ENCODE measurements at regions not wholly inside any gene's neighbourhood (a gene's known extent, or its start where the extent isn't known, plus 50 kb on each side); places are given as distances from the start of the nearest gene placed in this dataset.
"Not testable (repeated sequence)": the region's sequence is repeated elsewhere in the genome, so short reads cannot be mapped to it uniquely, and the experiment has no call there.

GRCh38 chr12:46650688-46651087, 175.1 kb downstream of the SLC38A4 start:
- DNase-seq (no peak), ATAC-seq (no peak)
- intact Hi-C loops (cut with DNase I, micrococcal nuclease): no loop called here

GRCh38 chr12:46649433-46649832, 176.4 kb downstream of the SLC38A4 start:
- DNase-seq: no peak
- ATAC-seq: no peak
- intact Hi-C loops (cut with DNase I, micrococcal nuclease): no loop called here

GRCh38 chr12:46647034-46647433, 178.8 kb downstream of the SLC38A4 start:
- no peak for DNase-seq
- ATAC-seq: no peak
- intact Hi-C loops (cut with DNase I, micrococcal nuclease): no loop called here

GRCh38 chr12:46641649-46642048, 184.1 kb downstream of the SLC38A4 start:
- intact Hi-C loops (cut with DNase I, micrococcal nuclease); ATAC-seq; DNase-seq: not testable (repeated sequence)

DNA sequence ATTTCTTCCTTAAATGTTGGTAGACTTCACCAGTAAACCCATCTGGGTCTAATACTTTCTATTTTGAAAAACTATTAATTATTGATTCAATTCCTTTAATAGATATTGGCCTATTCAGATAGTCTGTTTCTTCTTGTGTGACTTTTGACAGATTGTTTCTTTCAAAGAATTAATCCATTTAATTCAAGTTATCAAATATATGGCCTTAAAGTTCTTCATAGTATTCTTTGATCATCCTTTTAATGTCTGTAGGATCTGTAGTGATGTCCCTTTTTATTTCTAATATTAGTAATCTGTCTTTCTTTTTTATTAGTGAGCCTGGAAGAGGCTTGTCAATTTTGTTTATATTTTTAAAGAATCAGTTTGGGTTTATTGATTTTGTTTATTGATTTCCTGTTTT, 190.0 kb downstream of the SLC38A4 start:
- intact Hi-C loops (cut with DNase I, micrococcal nuclease): no loop called here
- no peak for ATAC-seq
- DNase-seq: no peak

GRCh38 chr12:46629331-46630229, 196.2 kb downstream of the SLC38A4 start:
- DNase-seq (no peak), ATAC-seq (no peak)
- intact Hi-C loops (cut with DNase I, micrococcal nuclease): no loop called here

DNA sequence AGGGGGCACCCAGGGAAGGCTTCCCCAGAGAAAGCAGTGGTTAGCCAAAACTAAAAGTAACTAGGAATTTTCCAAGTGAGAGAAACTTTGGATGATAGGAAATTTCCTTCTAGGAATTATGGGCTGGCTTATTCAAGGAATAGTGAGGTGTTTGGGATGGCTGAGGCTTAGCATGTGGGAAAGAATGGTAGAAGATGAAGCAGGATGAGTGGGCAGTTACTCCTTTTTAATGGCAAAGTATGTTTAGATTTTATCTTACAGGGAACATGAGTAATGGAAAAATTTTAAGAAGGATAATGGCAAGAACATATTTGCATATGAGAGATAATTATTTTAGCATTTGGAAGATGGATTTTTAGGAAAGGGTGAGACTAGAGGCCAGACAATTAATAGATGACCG, 197.6 kb downstream of the SLC38A4 start:
- ATAC-seq (no peak), DNase-seq (no peak)
- intact Hi-C loops (cut with DNase I, micrococcal nuclease): no loop called here

DNA sequence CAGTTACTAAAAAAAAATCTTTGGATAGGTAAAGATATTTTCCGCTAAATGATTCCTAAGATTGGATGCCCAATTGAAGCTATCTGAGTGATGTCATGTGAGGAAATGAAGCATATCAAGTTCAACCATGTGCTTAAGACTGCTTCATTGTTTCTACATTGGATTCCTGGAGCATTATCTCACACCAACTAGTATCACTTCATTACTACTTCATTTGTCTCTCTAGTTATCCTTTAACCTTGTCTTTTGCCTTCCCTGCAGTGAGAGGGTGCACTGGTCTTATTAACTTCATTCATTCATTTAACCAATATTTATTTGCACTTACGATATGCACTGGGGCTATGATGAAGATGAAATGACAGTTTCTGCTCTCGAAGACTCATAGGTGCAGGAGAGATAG, 198.1 kb downstream of the SLC38A4 start:
- no peak for DNase-seq

GRCh38 chr12:46619474-46619873, 206.3 kb downstream of the SLC38A4 start:
- DNase-seq; intact Hi-C loops (cut with DNase I, micrococcal nuclease); ATAC-seq: not testable (repeated sequence)

More for the DNA sequence above, 198.1 kb downstream of the SLC38A4 start:
- intact Hi-C loops (cut with DNase I, micrococcal nuclease): no loop called here
- no peak for ATAC-seq

- ATAC-seq; DNase-seq; intact Hi-C loops (cut with DNase I, micrococcal nuclease): not testable (repeated sequence)
Observed at GRCh38 chr12:46617737-46618136, 208.1 kb downstream of the SLC38A4 start.

DNA sequence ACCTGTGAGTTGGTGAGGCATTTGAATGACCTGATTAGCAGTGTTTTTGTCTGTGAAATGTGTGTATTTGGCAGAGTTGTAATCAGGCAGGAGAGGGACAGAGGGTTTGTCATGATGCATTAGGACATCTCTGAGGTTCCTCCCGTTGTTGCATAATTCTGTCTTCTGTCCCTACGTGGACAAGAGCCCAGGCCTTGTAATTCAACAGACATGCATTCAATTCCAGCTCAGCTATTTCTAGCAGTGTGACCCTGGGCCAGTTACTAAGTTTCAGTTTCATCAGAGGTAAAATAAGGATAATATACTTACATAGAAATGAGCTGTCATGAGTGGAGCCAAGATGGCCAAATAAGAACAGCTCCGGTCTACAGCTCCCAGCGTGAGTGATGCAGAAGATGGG, 208.6 kb downstream of the SLC38A4 start:
- DNase-seq (no peak), ATAC-seq (no peak)
- intact Hi-C loops (cut with DNase I, micrococcal nuclease): no loop called here

DNA sequence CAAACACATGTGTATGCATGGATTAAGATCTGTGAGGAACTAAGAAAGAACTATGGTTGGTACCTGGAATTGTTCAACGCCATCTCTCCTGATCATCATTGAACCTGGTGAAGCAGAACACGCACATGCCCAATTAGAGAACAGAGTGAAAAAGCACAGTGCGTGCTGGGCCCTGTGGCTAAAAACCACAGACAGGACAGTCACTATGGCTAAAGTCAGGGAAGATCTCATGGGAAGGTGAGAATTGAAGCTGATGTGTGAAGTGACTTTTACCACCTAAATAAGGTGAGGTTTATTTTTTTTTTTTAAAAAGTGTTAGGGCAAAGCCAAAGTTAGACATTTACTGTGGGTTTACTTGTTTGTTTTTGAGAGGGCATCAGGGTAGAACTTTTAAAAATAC, 215.0 kb downstream of the SLC38A4 start:
- intact Hi-C loops (cut with DNase I, micrococcal nuclease): no loop called here
- DNase-seq (no peak), ATAC-seq (no peak)

DNA sequence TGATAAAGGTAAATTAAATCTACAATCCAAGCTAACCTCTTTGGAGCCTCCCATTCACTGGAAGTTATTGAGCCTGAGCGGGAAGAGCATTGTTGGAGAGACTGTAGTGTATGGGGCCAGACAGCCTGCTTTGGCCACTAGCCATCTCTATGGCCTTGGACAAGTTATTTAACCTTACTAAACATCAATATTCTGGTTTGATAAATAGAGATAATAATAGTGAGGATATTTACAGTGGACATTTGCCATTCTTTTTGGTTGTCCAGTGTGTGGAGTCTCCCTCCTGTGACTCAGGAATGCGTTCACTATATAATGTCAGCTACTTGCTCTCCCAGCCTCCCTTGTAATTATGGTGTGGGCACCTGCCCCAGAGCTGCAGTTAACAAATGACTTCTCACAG, 216.1 kb downstream of the SLC38A4 start:
- DNase-seq: no peak
- ATAC-seq: no peak

DNA sequence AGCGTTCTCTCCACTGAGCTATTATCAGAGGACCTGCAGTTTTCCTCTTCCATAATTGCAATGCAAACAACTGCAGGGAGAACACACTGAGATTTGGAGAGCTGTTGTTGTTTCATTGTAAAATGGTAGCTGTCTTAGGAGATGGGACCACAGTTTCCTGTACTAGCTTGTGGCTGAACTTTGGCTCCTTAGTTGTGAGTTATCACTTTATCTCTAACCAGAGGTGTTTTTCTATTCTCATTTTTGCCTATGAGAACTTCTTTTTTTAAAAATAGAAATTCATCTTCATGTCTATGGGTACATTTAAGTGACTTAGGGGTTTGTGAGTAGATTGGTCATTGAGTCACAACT, 216.5 kb downstream of the SLC38A4 start:
- DNase-seq (no peak), ATAC-seq (no peak)
- intact Hi-C loops (cut with DNase I, micrococcal nuclease): no loop called here

More for the DNA sequence above, 216.1 kb downstream of the SLC38A4 start:
- intact Hi-C loops (cut with DNase I, micrococcal nuclease): no loop called here

GRCh38 chr12:46608431-46609272, 217.1 kb downstream of the SLC38A4 start:
- no peak for DNase-seq
- intact Hi-C loops (cut with DNase I, micrococcal nuclease): no loop called here
- no peak for ATAC-seq

- DNase-seq (no peak), ATAC-seq (no peak)
- intact Hi-C loops (cut with DNase I, micrococcal nuclease): no loop called here
Observed at GRCh38 chr12:46604684-46605083, 221.1 kb downstream of the SLC38A4 start.

- ATAC-seq: no peak
- intact Hi-C loops (cut with DNase I, micrococcal nuclease): no loop called here
Observed at GRCh38 chr12:46603776-46604456, 221.9 kb downstream of the SLC38A4 start.

GRCh38 chr12:46602474-46602873, 223.3 kb downstream of the SLC38A4 start:
- ATAC-seq (no peak), DNase-seq (no peak)
- intact Hi-C loops (cut with DNase I, micrococcal nuclease): no loop called here

More at GRCh38 chr12:46603776-46604456, 221.9 kb downstream of the SLC38A4 start:
- DNase-seq: no peak

DNA sequence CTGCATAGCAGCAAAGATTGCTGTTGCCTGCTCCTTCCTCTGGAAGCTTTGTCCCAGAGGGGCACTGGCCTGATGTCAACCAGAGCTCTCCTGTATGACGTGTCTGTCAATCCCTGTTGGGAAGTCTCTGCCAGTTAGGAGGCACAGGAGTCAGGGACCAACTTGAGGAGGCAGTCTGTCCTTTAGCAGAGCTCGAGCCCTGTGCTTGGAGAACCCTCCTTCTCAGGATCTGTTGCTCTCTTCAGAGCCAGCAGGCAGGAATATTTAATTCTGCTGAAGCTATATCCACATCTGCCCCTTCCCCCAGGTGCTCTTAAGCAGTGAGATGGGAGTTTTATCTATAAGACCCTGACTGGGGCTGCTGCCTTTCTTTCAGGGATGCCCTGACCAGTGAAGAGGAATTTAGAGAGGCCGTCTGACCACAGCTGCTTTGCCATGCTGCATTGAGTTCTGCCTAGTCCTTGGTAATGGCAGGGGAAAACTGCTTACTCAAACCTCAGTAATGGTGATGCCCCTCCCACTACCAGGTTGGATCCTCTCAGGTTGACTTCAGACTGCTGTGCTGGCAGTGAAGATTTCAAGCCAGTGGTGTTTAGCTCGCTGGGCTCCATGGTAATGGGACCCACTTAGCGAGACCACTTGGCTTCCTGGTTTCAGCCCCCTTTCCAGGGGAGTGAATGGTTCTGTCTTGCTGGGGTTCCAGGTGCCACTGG, 218.6 kb upstream of the SLC38A2 start:
- intact Hi-C loops (cut with DNase I, micrococcal nuclease): no loop called here
- DNase-seq (no peak), ATAC-seq (no peak)

Measured in left colon (tissue), 2 donors.